ENCODE measurements at regions not wholly inside any gene's neighbourhood (a gene's known extent, or its start where the extent isn't known, plus 50 kb on each side); places are given as distances from the start of the nearest gene placed in this dataset.

DNA sequence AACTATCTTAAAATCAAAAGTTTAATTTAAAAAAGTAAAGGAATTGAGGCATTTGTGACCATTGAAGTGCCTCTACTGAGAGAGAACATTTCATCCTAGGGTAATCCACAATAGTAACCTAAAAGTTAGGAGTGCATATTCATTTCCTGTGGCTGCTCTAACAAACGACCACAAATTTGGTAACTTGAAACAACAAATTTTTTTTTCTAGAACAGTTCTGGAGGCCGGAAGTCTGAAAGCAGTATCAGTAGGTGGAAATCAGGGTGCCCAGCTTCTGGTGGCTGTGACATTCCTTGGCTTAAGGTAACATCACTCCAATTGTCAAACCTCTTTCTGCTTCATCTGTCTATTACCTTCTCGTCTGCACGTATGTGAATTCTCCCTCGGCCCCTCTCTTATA, 67.1 kb upstream of the SSBP2 start:
- TF ChIP-seq, protein P1, sequence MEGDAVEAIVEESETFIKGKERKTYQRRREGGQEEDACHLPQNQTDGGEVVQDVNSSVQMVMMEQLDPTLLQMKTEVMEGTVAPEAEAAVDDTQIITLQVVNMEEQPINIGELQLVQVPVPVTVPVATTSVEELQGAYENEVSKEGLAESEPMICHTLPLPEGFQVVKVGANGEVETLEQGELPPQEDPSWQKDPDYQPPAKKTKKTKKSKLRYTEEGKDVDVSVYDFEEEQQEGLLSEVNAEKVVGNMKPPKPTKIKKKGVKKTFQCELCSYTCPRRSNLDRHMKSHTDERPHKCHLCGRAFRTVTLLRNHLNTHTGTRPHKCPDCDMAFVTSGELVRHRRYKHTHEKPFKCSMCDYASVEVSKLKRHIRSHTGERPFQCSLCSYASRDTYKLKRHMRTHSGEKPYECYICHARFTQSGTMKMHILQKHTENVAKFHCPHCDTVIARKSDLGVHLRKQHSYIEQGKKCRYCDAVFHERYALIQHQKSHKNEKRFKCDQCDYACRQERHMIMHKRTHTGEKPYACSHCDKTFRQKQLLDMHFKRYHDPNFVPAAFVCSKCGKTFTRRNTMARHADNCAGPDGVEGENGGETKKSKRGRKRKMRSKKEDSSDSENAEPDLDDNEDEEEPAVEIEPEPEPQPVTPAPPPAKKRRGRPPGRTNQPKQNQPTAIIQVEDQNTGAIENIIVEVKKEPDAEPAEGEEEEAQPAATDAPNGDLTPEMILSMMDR (IDR thresholded peaks at IDR 0.05; ENCODE audit: low read depth, low read length, missing input control) = no peak
- TF ChIP-seq EGR1 (IDR thresholded peaks at IDR 0.05; ENCODE audit: low read depth in 2 of 2) = no peak
- no peak for TF ChIP-seq TAF1 (conservative IDR thresholded peaks at IDR 0.05)
